GM12878 (cell line): ENCODE measurements at regions not wholly inside any gene's neighbourhood (a gene's known extent, or its start where the extent isn't known, plus 50 kb on each side); places are given as distances from the start of the nearest gene placed in this dataset.

ENCODE experiments used
- ATAC-seq: fragments of 200-7000 bp; cut with Tn5 transposase; 3 replicates; pipeline ENCODE4 v1.9.1; 2020; ENCODE audit warnings: mild to moderate bottlenecking, moderate library complexity
- BruUV-seq: library from RNA; stranded (reverse); fragments of 400-500 nt; replicated peaks from 2 replicates; lab custom pipeline; 2021; lab: Mats Ljungman, UMichigan
- CTCF ChIA-PET: fragments of 300-600 bp; sonication (Branson Sonifier 250); formaldehyde crosslinking; extraction: SDS; loops from one replicate; lab custom pipeline; 2021; ENCODE audit warnings: inconsistent platforms; lab: Yijun Ruan, JAX
- POLR2A ChIA-PET: fragments of 350-600 bp; formaldehyde crosslinking; extraction: SDS; loops from one replicate; lab custom pipeline; 2021; ENCODE audit warnings: inconsistent platforms; lab: Charles Lee
- RAD21 ChIA-PET: fragments of 300-600 bp; sonication (Branson Sonifier 250); formaldehyde crosslinking; loops from one replicate; lab custom pipeline; 2023; ENCODE audit warnings: antibody characterized with exemption; ENCODE audit not compliant: unreplicated experiment; lab: Charles Lee
- SMC1A ChIA-PET: fragments of 300-600 bp; sonication (Branson Sonifier 250); formaldehyde crosslinking; loops from one replicate; lab custom pipeline; 2023; ENCODE audit not compliant: unreplicated experiment, uncharacterized antibody; lab: Charles Lee
- DNase-seq: peaks from one replicate; pipeline ENCODE4 v3.0.0-alpha.2; 2011; ENCODE audit warnings: low read depth, low spot score
- FAIRE-seq: peaks from 3 replicates; lab custom pipeline; 2011; peaks lifted over from hg19 to GRCh38; lab: Jason Lieb, UNC
- H2AFZ ChIP-seq: 2 replicates; pipeline ENCODE4 v1.6.0; 2011; ENCODE audit warnings: low read depth, low read length, control low read depth; ENCODE audit not compliant: control insufficient read depth
- H3K27ac ChIP-seq: 2 replicates; pipeline ENCODE4 v1.5.1; 2011; ENCODE audit warnings: control low read depth; ENCODE audit not compliant: control insufficient read depth, insufficient read depth
- H3K27me3 ChIP-seq, 2 experiments: replicated peaks in 1 of 2; 2 replicates each; pipeline versions ENCODE4 v1.6.0 to v1.6.1; 2011; ENCODE audit warnings: low read length in 1 of 2; ENCODE audit not compliant: control insufficient read depth in 2 of 2, insufficient read depth in 2 of 2
- H3K36me3 ChIP-seq, 2 experiments: 2 replicates each; pipeline ENCODE4 v1.5.1; 2011; ENCODE audit warnings: low read length in 1 of 2; ENCODE audit not compliant: control insufficient read depth in 2 of 2, insufficient read depth in 2 of 2
- H3K4me1 ChIP-seq: 2 replicates; pipeline ENCODE4 v1.6.1; 2011; ENCODE audit warnings: mild to moderate bottlenecking, low read length, moderate library complexity, mixed read lengths; ENCODE audit not compliant: control insufficient read depth, insufficient read depth
- H3K4me2 ChIP-seq: 2 replicates; pipeline ENCODE4 v1.6.0; 2011; ENCODE audit warnings: control low read depth; ENCODE audit not compliant: control insufficient read depth, insufficient read depth
- H3K4me3 ChIP-seq: fragments of 200-600 bp; sonication (generic); 2 replicates; pipeline ENCODE4 v1.5.1; 2016
- H3K79me2 ChIP-seq: 2 replicates; pipeline ENCODE4 v1.6.0; 2011; ENCODE audit warnings: low read length; ENCODE audit not compliant: control insufficient read depth, insufficient read depth
- H3K9ac ChIP-seq: 2 replicates; pipeline ENCODE4 v1.8.0; 2011; ENCODE audit warnings: low read length, control low read depth, mixed read lengths; ENCODE audit not compliant: control insufficient read depth, insufficient read depth
- H3K9me3 ChIP-seq: replicated peaks from 3 replicates; pipeline ENCODE4 v1.5.1; 2011; ENCODE audit warnings: mild to moderate bottlenecking, low read length; ENCODE audit not compliant: control insufficient read depth, insufficient read depth
- H4K20me1 ChIP-seq: 2 replicates; pipeline ENCODE4 v1.6.0; 2011; ENCODE audit not compliant: control insufficient read depth, insufficient read depth
- ASH2L ChIP-seq: fragments of 300-600, 200-600 bp; sonication (generic); IDR thresholded peaks from 2 replicates; pipeline ENCODE4 v1.6.1; 2017; ENCODE audit warnings: low read depth, mild to moderate bottlenecking, borderline replicate concordance
- CHD2 ChIP-seq: IDR thresholded peaks from 2 replicates; pipeline ENCODE4 v1.6.1; 2011; ENCODE audit warnings: low read depth, low read length, improper control_type of control experiment, borderline replicate concordance
- HDAC2 ChIP-seq: fragments of 200-600 bp; sonication (generic); IDR thresholded peaks from 2 replicates; pipeline ENCODE4 v1.6.1; 2017
- IKZF1 ChIP-seq: fragments of 450-650 bp; conservative IDR thresholded peaks from 2 replicates; pipeline ENCODE4 v1.6.1; 2017; ENCODE audit warnings: antibody characterized with exemption, mild to moderate bottlenecking
- TBL1XR1 ChIP-seq: IDR thresholded peaks from 2 replicates; pipeline ENCODE4 v1.6.1; 2012; ENCODE audit warnings: low read depth, low read length, improper control_type of control experiment
- ZNF384 ChIP-seq: IDR thresholded peaks from 2 replicates; pipeline ENCODE4 v1.6.1; 2012; ENCODE audit warnings: low read depth, mild to moderate bottlenecking, low read length, improper control_type of control experiment, borderline replicate concordance
- ZZZ3 ChIP-seq: IDR thresholded peaks from 2 replicates; pipeline ENCODE4 v1.6.1; 2011; ENCODE audit warnings: low read depth; ENCODE audit not compliant: control insufficient read depth, insufficient read length
- WGBS: methylation state at CpG from one replicate; pipeline ENCODE4 v1.1.6; 2016; ENCODE audit warnings: low lambda C conversion rate; ENCODE audit not compliant: insufficient replicate concordance, insufficient coverage; ENCODE audit errors: missing lambda C conversion rate; 5-methylcytosine and 5-hydroxymethylcytosine counted together
- in situ Hi-C: fragments of 300-500 bp; cut with MboI; formaldehyde crosslinking; loops from 9 replicates; pipeline ENCODE4 v1.14.3; 2018; ENCODE audit warnings: mixed read lengths
- intact Hi-C: fragments of 100-400 bp; cut with micrococcal nuclease; formaldehyde crosslinking; loops from one replicate; pipeline ENCODE4 v1.14.2; 2022; ENCODE audit not compliant: unreplicated experiment
- TF ChIP-seq, protein P1 (sequence below): fragments of 450-650 bp; formaldehyde crosslinking; IDR thresholded peaks from 2 replicates; pipeline ENCODE4 v1.5.0; 2022; ENCODE audit warnings: mild to moderate bottlenecking, missing genetic modification characterization
- TF ChIP-seq, protein P2 (sequence below): fragments of 150-350 bp; IDR thresholded peaks from 2 replicates; pipeline ENCODE4 v1.6.1; 2014; ENCODE audit warnings: mild to moderate bottlenecking, low read depth, low read length
- TF ChIP-seq, protein P3 (sequence below): IDR thresholded peaks from 2 replicates; pipeline ENCODE4 v1.6.1; 2012; ENCODE audit warnings: improper control_type of control experiment, low read depth, low read length; ENCODE audit not compliant: insufficient replicate concordance

DNA sequence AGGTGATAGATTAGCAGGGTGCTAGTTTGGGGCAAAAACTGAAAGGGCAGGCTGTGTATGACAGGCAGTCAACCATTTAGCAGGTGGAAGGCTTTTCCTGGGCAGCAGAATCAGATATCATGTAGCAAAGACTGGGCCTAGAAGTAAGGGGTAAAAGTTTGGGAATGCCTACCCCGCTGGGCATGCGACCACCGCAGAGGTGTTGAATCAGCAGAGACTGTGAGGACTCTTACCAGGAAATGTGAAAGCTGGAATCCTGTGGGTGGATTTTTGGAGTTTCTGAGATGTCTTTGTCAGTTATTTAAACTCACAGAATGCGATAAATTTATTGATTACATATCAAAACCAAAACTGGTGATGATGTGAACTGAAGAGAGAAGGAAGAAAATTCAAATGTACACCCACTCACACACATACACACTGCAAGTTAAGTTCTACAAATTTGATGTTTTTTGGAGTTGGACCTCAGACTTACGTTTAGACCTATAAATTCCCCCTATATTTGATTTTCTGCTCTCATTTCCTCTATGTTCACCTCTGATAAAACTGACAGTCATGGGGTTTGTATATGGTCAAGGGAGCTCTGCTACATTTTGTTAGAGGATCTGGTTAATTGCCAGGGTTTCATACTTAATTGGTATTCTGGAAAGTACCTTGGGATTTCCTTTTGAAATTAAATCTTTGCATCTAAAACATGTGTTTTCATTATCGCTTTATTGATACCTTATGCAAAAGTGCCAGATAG lies 333.6 kb downstream of the CSNK1G3 start:
- intact Hi-C loops: no loop called here
- ChIA-PET POLR2A (no interaction called here), CTCF (no interaction called here), SMC1A (interaction anchor here (1.0 kb wide), 1 partner anchor 29 kb away, joined by 3 read pairs; no protein-coding TSS in a partner anchor), RAD21 (no interaction called here)
- H3K9me3 ChIP-seq: no peaks in the 10 kb centered on the region
- H3K27ac ChIP-seq: no peak overlapping the region
- no peaks in the 10 kb centered on the region for H3K27me3 ChIP-seq
- FAIRE-seq (no peak), ATAC-seq (peak; percentile 76), DNase-seq (no peak)
- no peak overlapping the region for H3K4me3 ChIP-seq
- no peaks in the 10 kb centered on the region for H3K79me2 ChIP-seq
- H2AFZ ChIP-seq: no peak overlapping the region
- H4K20me1 ChIP-seq: no peaks in the 10 kb centered on the region
- no peaks in the 10 kb centered on the region for H3K36me3 ChIP-seq
- BruUV-seq: no TSS peak
- no peak overlapping the region for H3K9ac ChIP-seq
- H3K4me2 ChIP-seq: no peak overlapping the region
- WGBS: 44% methylated on average over 6 of the region's 6 CpGs
- H3K4me1 ChIP-seq: no peaks in the 10 kb centered on the region
- in situ Hi-C loops: no loop called here
- TF ChIP-seq, protein P1, sequence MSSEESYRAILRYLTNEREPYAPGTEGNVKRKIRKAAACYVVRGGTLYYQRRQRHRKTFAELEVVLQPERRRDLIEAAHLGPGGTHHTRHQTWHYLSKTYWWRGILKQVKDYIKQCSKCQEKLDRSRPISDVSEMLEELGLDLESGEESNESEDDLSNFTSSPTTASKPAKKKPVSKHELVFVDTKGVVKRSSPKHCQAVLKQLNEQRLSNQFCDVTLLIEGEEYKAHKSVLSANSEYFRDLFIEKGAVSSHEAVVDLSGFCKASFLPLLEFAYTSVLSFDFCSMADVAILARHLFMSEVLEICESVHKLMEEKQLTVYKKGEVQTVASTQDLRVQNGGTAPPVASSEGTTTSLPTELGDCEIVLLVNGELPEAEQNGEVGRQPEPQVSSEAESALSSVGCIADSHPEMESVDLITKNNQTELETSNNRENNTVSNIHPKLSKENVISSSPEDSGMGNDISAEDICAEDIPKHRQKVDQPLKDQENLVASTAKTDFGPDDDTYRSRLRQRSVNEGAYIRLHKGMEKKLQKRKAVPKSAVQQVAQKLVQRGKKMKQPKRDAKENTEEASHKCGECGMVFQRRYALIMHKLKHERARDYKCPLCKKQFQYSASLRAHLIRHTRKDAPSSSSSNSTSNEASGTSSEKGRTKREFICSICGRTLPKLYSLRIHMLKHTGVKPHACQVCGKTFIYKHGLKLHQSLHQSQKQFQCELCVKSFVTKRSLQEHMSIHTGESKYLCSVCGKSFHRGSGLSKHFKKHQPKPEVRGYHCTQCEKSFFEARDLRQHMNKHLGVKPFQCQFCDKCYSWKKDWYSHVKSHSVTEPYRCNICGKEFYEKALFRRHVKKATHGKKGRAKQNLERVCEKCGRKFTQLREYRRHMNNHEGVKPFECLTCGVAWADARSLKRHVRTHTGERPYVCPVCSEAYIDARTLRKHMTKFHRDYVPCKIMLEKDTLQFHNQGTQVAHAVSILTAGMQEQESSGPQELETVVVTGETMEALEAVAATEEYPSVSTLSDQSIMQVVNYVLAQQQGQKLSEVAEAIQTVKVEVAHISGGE (CRISPR knock-in tag): no peak
- TF ChIP-seq ZNF384 (no peak), IKZF1 (peak; percentile 37; the same call in 1 of the 2 replicates), ZZZ3 (no peak), ASH2L (no peak), CHD2 (no peak), TBL1XR1 (no peak), HDAC2 (no peak)
- TF ChIP-seq, protein P2, sequence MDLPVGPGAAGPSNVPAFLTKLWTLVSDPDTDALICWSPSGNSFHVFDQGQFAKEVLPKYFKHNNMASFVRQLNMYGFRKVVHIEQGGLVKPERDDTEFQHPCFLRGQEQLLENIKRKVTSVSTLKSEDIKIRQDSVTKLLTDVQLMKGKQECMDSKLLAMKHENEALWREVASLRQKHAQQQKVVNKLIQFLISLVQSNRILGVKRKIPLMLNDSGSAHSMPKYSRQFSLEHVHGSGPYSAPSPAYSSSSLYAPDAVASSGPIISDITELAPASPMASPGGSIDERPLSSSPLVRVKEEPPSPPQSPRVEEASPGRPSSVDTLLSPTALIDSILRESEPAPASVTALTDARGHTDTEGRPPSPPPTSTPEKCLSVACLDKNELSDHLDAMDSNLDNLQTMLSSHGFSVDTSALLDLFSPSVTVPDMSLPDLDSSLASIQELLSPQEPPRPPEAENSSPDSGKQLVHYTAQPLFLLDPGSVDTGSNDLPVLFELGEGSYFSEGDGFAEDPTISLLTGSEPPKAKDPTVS: no peak
- TF ChIP-seq, protein P3, sequence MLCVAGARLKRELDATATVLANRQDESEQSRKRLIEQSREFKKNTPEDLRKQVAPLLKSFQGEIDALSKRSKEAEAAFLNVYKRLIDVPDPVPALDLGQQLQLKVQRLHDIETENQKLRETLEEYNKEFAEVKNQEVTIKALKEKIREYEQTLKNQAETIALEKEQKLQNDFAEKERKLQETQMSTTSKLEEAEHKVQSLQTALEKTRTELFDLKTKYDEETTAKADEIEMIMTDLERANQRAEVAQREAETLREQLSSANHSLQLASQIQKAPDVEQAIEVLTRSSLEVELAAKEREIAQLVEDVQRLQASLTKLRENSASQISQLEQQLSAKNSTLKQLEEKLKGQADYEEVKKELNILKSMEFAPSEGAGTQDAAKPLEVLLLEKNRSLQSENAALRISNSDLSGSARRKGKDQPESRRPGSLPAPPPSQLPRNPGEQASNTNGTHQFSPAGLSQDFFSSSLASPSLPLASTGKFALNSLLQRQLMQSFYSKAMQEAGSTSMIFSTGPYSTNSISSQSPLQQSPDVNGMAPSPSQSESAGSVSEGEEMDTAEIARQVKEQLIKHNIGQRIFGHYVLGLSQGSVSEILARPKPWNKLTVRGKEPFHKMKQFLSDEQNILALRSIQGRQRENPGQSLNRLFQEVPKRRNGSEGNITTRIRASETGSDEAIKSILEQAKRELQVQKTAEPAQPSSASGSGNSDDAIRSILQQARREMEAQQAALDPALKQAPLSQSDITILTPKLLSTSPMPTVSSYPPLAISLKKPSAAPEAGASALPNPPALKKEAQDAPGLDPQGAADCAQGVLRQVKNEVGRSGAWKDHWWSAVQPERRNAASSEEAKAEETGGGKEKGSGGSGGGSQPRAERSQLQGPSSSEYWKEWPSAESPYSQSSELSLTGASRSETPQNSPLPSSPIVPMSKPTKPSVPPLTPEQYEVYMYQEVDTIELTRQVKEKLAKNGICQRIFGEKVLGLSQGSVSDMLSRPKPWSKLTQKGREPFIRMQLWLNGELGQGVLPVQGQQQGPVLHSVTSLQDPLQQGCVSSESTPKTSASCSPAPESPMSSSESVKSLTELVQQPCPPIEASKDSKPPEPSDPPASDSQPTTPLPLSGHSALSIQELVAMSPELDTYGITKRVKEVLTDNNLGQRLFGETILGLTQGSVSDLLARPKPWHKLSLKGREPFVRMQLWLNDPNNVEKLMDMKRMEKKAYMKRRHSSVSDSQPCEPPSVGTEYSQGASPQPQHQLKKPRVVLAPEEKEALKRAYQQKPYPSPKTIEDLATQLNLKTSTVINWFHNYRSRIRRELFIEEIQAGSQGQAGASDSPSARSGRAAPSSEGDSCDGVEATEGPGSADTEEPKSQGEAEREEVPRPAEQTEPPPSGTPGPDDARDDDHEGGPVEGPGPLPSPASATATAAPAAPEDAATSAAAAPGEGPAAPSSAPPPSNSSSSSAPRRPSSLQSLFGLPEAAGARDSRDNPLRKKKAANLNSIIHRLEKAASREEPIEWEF: peak; percentile 19
